Islet of Langerhans (tissue), 1 donor: ENCODE measurements at regions not wholly inside any gene's neighbourhood (a gene's known extent, or its start where the extent isn't known, plus 50 kb on each side); places are given as distances from the start of the nearest gene placed in this dataset.

Source experiments
- FAIRE-seq: peaks from one replicate; lab custom pipeline; 2011; peaks lifted over from hg19 to GRCh38; lab: Jason Lieb, UNC

- no peak for FAIRE-seq
Observed at GRCh38 chr13:62065016-62065415, 649.4 kb upstream of the PCDH20 start.

GRCh38 chr13:62061751-62062150 is 646.1 kb upstream of the PCDH20 start:
- FAIRE-seq, result peak; percentile 41

- FAIRE-seq, result no peak
Observed at GRCh38 chr13:62060570-62060969, 644.9 kb upstream of the PCDH20 start.

GRCh38 chr13:62057286-62057685 is 641.6 kb upstream of the PCDH20 start:
- no peak for FAIRE-seq

GRCh38 chr13:62049992-62050391 is 634.3 kb upstream of the PCDH20 start:
- no peak for FAIRE-seq

- FAIRE-seq, result no peak
Observed at GRCh38 chr13:62046512-62046911, 630.9 kb upstream of the PCDH20 start.

GRCh38 chr13:62043600-62043999 is 628.0 kb upstream of the PCDH20 start:
- FAIRE-seq, result no peak

- no peak for FAIRE-seq
Observed at GRCh38 chr13:62040806-62041205, 625.2 kb upstream of the PCDH20 start.

- FAIRE-seq, result no peak
Observed at GRCh38 chr13:62040078-62040477, 624.4 kb upstream of the PCDH20 start.

- no peak for FAIRE-seq
Observed at GRCh38 chr13:62038214-62038613, 622.6 kb upstream of the PCDH20 start.

- no peak for FAIRE-seq
Observed at GRCh38 chr13:62035981-62036380, 620.3 kb upstream of the PCDH20 start.

GRCh38 chr13:62033934-62034333 is 618.3 kb upstream of the PCDH20 start:
- FAIRE-seq, result no peak

GRCh38 chr13:62022369-62022768 is 606.7 kb upstream of the PCDH20 start:
- FAIRE-seq, result no peak

- FAIRE-seq, result peak; percentile 30
Observed at GRCh38 chr13:62019858-62020257, 604.2 kb upstream of the PCDH20 start.

- FAIRE-seq, result peak; percentile 93
Observed at GRCh38 chr13:62014299-62014698, 598.6 kb upstream of the PCDH20 start.

- no peak for FAIRE-seq
Observed at GRCh38 chr13:62003452-62003851, 587.8 kb upstream of the PCDH20 start.

GRCh38 chr13:61994174-61994573 is 578.5 kb upstream of the PCDH20 start:
- FAIRE-seq, result no peak

GRCh38 chr13:61989978-61990377 is 574.3 kb upstream of the PCDH20 start:
- peak; percentile 33 for FAIRE-seq

- no peak for FAIRE-seq
Observed at GRCh38 chr13:61988810-61989209, 573.2 kb upstream of the PCDH20 start.

- FAIRE-seq, result no peak
Observed at GRCh38 chr13:61975001-61975400, 559.4 kb upstream of the PCDH20 start.

- no peak for FAIRE-seq
Observed at GRCh38 chr13:61965756-61966155, 550.1 kb upstream of the PCDH20 start.

GRCh38 chr13:61960981-61961380 is 545.3 kb upstream of the PCDH20 start:
- FAIRE-seq, result no peak

GRCh38 chr13:61954092-61954491 is 538.4 kb upstream of the PCDH20 start:
- FAIRE-seq, result peak; percentile 49

- FAIRE-seq, result no peak
Observed at GRCh38 chr13:61950828-61951227, 535.2 kb upstream of the PCDH20 start.

- FAIRE-seq, result no peak
Observed at GRCh38 chr13:61944329-61944929, 528.8 kb upstream of the PCDH20 start.
